HT1080 (cell line): ENCODE measurements at regions not wholly inside any gene's neighbourhood (a gene's known extent, or its start where the extent isn't known, plus 50 kb on each side); places are given as distances from the start of the nearest gene placed in this dataset.

Experiments used
- DNase-seq: peaks from one replicate; pipeline ENCODE4 v3.0.0-alpha.2; 2015; ENCODE audit warnings: low read depth

GRCh38 chr4:138573246-138573645 is 331.1 kb upstream of the SLC7A11 start:
- no peak for DNase-seq

DNA sequence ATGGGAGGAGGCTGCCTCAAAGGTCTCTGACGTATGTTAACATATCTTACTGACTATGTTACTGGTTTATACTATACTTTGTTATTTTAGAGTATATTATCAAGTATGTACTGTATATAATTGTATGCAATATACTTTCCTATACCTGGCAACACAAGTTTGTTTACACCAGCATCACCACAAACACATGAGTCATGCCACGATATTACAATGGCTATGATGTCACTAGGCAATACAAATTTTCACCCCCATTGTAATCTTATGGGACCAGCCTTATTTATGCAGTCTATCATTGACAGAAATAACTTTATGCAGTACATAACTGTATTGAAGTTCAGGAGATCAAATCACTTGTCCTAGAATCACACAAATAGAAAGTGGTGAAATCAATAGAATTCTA is 329.9 kb upstream of the SLC7A11 start:
- no peak for DNase-seq

- DNase-seq, result no peak
Observed at GRCh38 chr4:138567696-138568095, 325.5 kb upstream of the SLC7A11 start.

GRCh38 chr4:138565576-138565975 is 323.4 kb upstream of the SLC7A11 start:
- no peak for DNase-seq

DNA sequence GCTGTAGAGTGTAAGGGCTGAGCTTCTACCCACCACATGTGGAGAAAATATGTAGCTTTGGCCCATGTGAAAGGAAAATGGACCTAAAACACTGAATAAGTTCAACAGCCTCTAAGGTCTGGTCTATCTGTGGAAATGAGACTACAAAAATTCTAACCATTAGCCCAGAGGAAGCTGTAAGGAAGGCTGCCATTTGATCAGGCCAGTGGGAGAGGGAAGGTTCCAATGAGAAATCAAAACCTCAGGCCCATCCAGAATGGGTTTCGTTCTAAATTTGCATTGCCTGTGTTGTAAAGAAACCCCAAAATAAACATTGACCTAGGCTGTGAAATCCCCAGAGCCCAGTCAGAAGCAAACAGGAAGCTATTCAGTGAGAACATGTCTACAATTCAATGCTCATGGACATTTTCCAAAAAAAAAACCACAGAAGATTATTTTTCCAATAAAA is 320.4 kb upstream of the SLC7A11 start:
- peak; percentile 18 for DNase-seq

- no peak for DNase-seq
Observed at GRCh38 chr4:138561906-138562305, 319.8 kb upstream of the SLC7A11 start.

DNA sequence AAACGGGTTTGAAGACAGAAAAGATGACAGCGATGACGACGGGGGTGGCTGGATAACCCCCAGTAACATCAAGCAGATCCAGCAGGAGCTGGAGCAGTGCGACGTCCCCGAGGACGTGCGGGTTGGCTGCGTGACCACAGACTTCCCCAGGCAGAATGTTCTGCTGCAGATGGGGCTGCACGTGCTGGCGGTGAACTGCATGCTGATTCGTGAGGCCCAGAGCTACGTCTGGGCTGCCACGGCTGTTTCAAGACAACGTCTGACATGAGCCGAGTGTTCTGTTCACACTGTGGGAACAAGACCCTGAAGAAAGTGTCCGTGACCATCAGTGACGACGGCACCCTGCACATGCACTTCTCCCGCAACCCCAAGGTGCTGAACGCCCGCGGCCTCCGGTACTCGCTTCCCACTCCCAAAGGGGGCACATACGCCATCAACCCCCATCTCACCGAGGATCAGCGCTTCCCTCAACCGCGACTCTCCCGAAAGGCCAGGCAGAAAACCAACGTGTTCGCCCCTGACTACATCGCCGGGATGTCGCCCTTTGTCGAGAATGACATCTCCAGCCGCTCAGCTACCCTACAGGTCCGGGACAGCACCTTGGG is 319.2 kb upstream of the SLC7A11 start:
- DNase-seq, result no peak

- DNase-seq, result no peak
Observed at GRCh38 chr4:138560448-138560847, 318.3 kb upstream of the SLC7A11 start.

DNA sequence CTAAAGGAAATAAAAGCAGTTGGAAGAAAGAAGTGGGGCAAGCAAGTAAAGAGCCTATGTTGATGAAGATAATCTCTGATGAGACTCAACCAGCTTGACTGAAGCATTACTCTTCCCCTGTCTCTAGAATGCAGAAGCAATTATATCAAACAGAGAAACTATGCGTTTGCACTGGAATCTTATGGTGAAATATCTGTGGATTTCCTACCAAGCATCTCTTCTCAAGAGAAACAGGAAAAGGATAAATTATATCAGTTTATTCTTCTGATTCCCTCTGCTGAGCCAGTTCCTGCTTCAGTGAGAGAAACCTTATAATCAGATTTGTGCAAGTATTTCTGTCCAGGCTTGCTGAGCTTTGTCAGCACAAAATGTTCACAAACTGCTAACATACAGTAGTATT is 316.7 kb upstream of the SLC7A11 start:
- DNase-seq, result no peak

- no peak for DNase-seq
Observed at GRCh38 chr4:138555584-138555983, 313.4 kb upstream of the SLC7A11 start.

GRCh38 chr4:138555108-138555507 is 313.0 kb upstream of the SLC7A11 start:
- no peak for DNase-seq

DNA sequence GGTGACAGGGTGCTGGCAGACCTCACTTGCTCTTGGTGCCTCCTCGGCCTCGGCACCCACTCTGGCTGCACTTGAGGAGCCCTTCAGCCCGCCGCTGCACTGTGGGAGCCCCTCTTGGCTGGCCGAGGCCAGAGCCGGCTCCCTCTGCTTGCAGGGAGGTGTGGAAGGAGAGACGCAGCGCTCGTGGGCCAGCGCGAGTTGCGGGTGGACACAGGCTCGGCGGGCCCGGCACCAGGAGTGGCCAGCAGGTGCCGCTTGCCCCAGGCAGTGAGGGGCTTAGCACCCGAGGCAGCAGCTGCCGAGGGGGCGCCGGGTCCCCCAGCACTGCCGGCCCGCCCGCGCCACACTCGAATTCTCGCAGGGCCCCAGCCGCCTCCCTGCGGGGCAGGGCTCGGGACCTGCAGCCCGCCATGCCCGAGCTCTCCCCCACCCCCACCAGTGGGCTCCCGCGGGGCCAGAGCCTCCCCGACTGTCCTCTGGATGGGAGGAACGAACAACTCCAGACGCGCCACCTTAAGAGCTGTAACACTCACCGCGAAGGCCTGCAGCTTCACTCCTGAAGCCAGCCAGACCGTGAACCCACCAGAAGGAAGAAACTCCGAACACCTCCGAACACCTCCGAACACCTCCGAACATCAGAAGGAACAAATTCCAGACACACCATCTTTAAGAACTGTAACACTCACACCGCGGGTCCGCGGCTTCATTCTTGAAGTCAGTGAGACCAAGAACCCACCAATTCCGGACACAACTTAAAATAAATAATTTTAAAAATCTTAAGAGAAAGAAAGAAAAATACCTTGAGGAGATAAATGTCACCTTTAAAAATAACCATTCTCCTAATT is 311.1 kb upstream of the SLC7A11 start:
- no peak for DNase-seq

- DNase-seq, result peak; percentile 77
Observed at GRCh38 chr4:138542191-138542776, 300.1 kb upstream of the SLC7A11 start.

GRCh38 chr4:138540056-138540800 is 298.1 kb upstream of the SLC7A11 start:
- DNase-seq, result no peak

GRCh38 chr4:138538743-138539142 is 296.6 kb upstream of the SLC7A11 start:
- no peak for DNase-seq

GRCh38 chr4:138537731-138538490 is 295.8 kb upstream of the SLC7A11 start:
- DNase-seq, result no peak

DNA sequence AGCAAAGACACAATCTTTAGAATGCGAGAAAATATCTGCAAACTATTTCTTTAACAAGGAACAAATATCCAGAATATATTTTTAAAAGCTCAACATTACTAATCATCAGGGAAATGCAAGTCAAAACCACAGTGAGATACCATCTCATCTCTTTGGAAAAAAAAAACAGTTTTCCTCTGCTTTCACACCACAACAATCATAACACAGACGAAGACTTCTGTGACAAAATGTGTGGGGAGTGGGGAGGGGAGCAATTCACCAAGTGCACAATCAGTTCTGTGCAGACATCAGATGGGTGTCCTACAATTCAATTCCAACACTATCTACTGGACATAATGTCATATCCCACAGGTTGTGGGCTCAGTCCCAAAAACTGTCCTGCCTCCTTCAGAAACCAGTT is 293.2 kb upstream of the SLC7A11 start:
- no peak for DNase-seq

GRCh38 chr4:138522366-138522765 is 280.2 kb upstream of the SLC7A11 start:
- peak; percentile 25 for DNase-seq

DNA sequence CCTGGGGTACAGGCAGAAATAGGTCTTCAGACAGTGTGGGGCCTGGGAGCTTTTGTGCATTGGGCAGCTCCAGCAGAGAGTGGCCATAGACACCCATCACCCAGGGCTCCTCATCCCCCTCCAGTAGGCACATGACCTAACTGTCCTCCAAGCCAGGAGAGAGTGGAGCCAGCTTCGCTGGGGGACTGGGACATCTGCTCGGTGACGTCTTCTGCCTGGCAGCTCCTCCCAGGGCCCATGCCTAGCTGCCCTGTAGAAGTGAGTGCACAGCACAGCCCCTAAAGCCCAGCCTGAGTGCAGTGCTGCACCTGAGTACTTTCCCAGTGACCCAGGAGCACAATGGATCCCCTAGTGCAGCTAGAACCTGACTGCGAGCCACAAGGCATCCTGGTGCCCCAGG is 279.7 kb upstream of the SLC7A11 start:
- no peak for DNase-seq

DNA sequence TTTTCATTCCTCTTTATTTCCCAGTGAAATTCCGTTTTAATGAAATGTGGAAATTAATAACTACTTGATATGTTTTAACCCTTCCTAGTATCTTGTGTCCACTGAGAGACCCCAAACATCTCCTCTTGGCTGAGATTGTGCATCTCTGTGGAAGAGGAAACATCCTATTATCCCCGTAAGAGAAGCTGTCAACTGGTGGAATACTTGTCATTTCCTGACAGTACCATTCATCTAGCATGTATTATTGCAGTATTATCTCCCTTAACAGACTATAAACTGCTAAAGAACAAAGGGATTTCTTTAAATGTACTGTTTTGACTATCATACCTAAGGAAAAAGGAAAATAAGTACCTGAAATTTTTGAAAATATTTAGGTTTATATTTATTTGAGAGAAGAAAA is 277.3 kb upstream of the SLC7A11 start:
- no peak for DNase-seq

DNA sequence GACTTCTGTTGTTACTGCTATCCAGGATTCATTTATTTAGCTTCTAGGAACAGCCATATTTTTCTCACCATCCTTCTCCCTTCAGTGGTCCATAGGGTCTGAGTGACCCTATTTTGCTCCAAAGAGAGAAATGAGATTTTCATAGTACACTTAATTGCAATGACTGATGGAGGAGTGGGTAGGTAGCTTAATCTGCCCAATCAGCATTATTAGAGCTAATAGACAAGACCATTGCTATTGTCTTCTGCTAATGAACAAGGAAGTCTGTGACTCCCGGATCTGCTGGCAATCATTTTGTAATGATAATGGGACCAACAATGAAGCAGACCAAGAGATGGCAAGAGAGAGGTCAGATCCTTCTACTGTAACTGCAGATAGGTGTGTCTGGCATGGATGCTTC is 271.4 kb upstream of the SLC7A11 start:
- DNase-seq, result no peak
